Ovary (tissue), 3 donors: ENCODE measurements at regions not wholly inside any gene's neighbourhood (a gene's known extent, or its start where the extent isn't known, plus 50 kb on each side); places are given as distances from the start of the nearest gene placed in this dataset.

Experiments
- EP300 ChIP-seq: sonication (generic); formaldehyde crosslinking; IDR thresholded peaks from one replicate; pipeline ENCODE4 v1.6.1; 2017; ENCODE audit warnings: antibody characterized with exemption
- POLR2A ChIP-seq: fragments of 450-650 bp; IDR thresholded peaks from one replicate; pipeline ENCODE4 v1.6.1; 2017; ENCODE audit warnings: antibody characterized with exemption, mild to moderate bottlenecking, moderate library complexity
- TF ChIP-seq, protein P1 (sequence below), 3 donors: fragments of 450-650 bp in 2 of 3; fragments of 200-600 bp in 1 of 3; IDR thresholded peaks; one replicate each; pipeline versions ENCODE4 v1.5.1 to v1.8.0; 2016 to 2022; ENCODE audit warnings: antibody characterized with exemption in 3 of 3, mild to moderate bottlenecking in 1 of 3
- donor health status: DM: no; HTN: no; CAD: no.

DNA sequence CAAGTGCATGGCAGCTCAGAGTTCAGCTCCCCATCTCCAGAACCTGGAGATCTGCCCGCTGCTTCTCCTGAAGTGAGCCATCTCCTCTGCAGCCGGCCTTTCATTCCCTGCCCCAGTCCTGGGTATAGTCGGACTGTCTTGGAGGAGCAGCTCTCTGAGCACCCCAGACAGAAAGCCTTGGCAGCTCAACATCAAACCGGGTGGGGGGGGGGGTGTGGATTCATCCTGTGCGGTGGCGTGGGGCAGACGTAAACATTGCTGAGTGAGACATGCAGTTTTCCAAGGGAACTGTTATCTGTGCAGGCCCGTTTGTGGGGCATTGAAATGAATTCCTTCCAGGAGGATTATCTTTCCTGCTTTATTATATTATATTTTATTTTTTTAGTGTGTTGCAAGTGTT is 125.9 kb upstream of the MYCN start:
- TF ChIP-seq POLR2A (no peak), EP300 (no peak)
- TF ChIP-seq, protein P1, sequence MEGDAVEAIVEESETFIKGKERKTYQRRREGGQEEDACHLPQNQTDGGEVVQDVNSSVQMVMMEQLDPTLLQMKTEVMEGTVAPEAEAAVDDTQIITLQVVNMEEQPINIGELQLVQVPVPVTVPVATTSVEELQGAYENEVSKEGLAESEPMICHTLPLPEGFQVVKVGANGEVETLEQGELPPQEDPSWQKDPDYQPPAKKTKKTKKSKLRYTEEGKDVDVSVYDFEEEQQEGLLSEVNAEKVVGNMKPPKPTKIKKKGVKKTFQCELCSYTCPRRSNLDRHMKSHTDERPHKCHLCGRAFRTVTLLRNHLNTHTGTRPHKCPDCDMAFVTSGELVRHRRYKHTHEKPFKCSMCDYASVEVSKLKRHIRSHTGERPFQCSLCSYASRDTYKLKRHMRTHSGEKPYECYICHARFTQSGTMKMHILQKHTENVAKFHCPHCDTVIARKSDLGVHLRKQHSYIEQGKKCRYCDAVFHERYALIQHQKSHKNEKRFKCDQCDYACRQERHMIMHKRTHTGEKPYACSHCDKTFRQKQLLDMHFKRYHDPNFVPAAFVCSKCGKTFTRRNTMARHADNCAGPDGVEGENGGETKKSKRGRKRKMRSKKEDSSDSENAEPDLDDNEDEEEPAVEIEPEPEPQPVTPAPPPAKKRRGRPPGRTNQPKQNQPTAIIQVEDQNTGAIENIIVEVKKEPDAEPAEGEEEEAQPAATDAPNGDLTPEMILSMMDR (IDR thresholded peaks at IDR 0.05): no peak
